ENCODE measurements at regions not wholly inside any gene's neighbourhood (a gene's known extent, or its start where the extent isn't known, plus 50 kb on each side); places are given as distances from the start of the nearest gene placed in this dataset.
"Not testable (repeated sequence)": the region's sequence is repeated elsewhere in the genome, so short reads cannot be mapped to it uniquely, and the experiment has no call there.

DNA sequence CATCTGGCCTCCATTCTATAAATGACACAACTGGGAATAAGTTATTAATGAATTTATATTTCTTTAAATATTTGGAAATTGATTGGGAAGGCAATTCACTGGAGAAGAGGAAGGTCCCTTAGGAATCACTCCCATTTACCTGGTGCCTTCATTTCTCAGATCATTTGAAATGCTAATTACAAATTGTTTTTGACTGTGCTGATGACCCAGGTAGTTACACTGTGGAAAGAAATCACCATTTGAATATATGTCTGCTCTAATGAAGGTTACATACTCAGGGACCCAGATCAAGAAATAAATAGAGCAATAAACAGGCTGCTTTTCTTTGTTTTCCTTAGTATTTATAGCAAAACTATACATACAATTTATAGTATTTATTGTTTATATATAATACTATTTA, 1759.1 kb downstream of the ARAP2 start:
- no peak for DNase-seq

DNA sequence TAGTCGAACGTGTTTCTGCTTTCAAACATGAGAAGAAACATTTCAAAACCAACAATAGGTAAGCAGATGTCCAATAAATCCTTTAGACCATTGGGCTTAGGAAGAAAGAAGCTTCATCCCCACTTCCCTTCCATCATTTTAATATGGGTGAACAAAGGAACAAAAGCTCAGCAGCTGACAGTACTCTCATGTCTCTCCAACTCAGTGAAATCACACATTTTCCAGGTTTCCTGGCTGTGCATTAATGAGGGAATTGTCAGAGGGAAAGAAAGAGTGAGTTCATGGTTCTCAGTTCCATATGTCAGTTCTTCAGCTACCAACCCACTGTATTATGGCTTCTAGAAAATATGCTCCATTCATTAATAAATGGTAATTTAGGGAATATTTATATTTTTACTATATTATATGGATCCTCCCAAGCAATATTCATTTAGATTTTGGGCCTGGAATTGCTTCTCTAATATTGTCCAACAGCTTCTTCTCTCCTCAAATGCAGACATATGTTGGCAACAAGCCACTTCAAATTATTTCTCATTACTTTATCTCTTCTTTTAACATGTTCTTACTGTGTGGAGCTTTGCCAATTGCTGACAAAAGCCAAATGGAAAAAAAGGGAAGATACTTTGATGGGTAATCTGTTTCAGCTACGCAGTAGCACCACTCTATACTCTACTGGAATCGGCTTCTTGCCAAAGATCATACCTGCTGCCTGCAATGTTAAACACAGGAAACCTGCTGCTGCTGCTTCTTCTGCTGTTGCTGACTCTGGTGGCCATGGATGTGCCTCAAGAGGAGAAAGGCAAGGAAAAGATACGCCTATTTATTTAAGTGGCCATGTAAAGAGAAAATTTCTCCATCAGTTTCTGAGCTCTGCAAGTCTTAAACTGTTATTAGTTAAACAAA, 1757.6 kb downstream of the ARAP2 start:
- DNase-seq: no peak

DNA sequence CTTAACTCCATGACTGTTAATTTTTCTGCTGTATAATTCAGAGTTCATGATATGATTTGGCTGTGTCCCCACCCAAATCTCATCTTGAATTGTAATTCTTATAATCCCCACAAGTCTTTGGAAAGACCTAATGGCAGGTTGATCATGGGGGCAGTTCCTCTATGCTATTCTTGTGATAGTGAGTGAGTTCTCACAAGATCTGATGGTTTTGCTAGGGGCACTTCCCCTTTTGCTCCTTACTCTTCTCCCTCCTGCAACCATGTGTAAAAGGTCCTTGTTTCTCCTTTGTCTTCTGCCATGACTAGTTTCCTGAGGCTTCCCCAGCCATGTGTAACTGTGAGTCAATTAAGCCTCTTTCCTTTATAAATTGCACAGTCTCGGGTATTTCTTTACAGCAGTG, 1751.9 kb downstream of the ARAP2 start:
- no peak for DNase-seq

DNA sequence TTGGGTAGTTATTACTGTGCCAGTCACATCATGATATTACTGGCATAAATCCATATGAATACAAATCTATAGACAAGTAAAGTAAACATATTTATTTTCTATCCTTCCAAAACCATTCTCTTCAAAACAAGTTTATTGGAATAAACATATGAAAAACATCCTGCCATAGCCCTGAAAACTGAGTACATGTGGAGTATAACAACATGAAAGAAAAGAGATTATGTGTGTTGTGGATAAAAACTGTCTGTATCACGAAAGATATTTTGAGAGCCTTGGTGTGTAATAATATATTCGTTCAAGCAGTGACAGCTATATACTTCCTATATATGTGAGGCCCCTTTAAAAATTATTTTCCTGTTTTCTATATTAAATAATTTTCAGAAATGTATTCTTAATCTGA, 1742.2 kb downstream of the ARAP2 start:
- no peak for DNase-seq

DNA sequence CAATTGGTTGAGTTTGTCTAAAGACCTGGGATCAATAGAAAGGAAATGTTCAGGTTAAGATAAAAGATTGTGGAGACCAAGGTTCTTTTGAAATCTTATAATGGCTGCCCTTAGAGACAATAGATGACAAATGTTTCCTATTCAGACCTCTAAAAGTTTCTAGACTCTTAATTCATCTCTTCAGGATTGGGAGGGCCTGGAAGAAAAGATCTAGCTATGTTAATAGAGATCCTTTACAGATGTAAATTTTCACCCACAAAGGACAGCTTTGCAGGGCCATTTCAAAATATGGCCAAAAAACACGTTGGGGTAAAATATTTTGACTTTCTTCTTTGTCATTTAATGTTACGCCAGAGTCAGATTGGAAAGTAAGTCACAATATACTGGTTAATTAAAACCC, 1739.6 kb downstream of the ARAP2 start:
- not testable (repeated sequence) for DNase-seq

DNA sequence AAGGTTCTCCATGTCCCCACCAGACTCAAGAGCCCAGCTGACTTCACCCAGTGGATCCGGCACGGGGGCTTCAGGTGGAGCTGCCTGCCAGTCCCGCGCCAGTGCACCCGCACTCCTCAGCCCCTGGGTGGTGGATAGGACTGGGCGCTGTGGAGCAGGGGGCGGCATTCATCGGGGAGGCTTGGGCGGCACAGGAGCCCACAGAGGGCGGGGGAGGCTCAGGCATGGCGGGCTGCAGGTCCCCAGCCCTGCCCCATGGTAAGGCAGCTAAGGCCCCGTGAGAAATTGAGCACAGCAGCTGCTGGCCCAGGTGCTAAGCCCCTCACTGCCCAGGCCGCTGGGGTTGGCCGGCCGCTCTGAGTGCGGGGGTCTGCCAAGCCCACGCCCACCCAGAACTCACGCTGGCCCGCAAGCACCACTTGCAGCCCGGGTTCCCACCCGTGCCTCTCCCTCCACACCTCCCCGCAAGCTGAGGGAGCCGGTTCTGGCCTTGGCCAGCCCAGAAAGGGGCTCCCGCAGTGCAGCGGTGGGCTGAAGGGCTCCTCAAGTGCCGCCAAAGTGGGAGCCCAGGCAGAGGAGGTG, 1737.7 kb downstream of the ARAP2 start:
- not testable (repeated sequence) for DNase-seq

DNA sequence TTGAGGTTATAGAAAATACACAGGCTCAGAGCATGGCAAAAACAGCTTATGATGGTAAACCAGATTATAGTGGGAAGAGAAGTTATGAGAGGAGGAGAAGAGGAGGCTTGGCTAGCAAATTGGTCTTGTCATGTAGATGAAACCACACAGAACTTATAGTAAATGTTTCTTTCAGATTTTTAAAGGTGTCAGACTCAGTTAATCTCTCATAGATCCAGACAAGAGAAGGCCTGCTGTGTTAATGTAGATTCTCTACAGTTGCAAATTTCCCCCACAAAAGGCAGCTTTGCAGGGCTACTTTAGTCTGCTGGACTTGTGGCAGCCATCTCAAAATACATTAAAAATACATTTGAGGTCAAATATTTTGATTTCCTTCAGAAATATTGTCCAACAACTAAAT, 1731.7 kb downstream of the ARAP2 start:
- DNase-seq: no peak

DNA sequence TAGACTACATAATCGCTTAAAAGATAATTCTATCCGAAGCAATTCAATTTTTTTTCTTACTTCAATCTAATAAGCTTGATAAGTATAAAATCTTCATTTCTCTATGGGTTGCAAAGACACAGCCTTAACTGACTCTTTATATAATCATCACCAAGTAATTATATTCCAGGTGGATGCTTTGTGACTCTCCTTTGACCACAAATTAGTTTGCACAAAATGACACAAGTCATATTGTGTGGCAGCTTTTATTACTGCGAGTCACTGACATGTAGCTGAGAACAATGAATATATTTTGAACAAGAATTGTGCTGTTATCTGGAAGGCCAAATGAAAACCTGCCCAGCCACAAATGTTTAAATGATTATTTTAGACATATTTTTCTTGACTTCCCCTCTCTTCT, 1727.8 kb downstream of the ARAP2 start:
- DNase-seq: no peak

DNA sequence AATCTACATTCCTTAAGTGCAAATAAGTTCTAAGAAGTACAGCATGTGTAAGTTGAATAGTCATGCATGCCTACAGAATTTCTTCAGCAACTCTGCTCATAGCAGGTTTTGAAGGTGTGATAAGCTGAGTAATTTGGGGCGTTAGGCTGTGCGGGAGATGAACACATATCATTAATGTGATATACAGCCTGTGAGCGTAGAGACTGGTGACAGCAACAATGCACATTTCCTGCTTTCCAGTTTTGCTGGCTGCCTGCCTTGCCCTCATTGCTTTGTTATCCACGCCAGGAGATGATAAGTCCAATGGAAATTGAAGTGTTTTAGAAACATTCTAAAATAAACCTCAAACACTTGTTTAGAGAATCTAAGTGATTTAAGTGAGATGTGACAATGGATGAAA, 1709.4 kb downstream of the ARAP2 start:
- no peak for DNase-seq

DNA sequence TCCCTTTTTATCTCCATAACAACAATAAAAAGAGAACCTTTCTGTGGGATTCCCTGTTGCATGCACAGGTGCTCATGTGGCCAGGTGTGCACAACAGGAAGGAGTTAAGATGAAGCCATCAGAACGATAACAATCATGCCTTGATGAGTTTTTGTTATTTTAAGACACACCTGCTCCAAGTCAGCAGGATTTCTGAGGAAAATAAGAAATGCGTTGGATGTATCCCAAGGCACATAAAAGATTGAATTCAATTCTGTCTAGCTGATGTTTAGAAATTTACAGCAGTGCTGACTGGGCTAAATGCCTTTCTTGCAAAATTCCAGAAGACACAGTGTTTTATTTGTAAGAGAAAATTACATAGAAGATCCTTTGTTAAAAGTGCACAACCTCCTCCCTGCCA, 1678.2 kb downstream of the ARAP2 start:
- DNase-seq: no peak

DNA sequence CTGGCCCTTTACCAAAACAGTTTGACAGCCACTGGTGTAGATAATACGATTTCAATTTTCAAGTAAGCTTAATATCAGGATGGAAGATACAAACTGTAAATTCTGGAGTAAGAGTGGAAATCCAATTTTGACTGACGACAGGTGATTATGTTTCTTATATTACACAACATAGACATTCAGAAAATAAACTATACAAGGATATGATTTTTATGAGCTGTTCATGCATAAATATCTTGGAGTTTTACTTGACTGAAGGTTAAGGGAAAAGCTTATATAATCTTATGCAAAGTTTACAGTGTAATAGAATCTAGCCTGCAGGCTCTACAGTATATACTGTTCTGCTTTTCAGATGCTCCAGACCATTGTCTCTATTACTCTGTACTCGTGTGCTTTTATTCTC, 1672.3 kb downstream of the ARAP2 start:
- DNase-seq: no peak

DNA sequence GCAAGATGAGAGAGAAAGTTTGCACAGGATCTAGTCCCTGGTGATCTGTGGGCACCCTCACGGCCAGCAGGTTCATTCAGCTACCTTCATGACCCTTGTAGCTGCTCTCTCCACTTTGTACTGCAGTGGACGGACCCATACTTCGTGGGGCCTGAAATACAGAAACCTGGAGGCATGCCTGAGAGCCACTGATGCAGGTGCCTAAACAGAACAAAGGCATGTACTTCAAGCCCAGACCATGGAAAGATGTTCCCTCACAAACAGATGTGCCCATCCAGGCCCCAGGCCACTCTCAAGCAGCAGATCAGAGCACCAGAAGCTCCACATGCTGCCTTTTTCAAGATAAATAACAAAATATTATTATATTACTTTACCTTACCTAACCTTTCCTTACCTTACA, 1629.0 kb downstream of the ARAP2 start:
- DNase-seq: no peak

DNA sequence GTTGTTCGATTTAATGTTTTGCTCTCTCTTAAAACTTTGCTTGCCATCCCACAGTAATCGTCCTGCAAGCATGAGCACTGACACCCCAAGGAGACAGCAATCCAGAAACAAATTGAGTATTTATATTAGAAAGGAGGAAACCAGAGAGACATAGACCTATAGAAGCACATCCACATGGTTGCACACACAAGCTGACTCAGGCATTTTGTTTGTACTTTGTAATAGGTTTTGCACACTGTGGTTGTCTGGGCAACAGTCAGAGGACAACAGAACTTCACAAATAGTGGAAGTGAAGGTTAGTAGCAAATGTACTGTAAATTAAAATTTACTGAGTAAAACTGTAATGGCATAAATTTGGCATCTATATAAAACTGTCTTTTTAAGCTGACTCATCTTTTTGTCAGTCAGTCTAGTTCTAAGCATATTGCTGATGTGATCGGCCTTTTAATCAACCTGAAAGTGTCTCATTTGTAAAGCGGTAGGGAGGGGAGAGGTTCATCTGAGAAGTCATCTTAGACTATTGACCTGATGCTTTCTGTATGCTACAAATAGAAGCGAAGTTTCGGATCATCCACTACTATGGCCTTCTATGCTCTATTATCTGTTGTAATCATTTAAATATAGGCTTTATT, 1624.7 kb downstream of the ARAP2 start:
- DNase-seq: no peak

DNA sequence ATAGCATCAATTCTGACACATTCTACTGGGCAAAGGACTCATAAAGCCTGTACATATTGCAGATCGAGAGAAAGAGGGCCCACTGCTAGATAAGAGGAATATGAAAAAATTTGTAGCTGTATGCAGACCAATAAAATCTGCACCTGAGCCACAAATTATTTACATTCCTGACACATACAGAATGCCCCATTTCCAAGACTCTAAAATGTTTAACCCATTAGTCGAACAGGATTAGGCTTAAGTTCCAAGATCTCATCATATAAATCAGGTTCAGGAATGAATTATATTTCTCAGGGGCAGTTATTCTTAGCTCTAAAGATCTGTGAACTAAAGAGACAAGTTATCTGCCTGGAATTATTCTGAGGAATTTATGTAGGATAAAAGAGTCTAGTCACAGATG, 1615.8 kb downstream of the ARAP2 start:
- no peak for DNase-seq

DNA sequence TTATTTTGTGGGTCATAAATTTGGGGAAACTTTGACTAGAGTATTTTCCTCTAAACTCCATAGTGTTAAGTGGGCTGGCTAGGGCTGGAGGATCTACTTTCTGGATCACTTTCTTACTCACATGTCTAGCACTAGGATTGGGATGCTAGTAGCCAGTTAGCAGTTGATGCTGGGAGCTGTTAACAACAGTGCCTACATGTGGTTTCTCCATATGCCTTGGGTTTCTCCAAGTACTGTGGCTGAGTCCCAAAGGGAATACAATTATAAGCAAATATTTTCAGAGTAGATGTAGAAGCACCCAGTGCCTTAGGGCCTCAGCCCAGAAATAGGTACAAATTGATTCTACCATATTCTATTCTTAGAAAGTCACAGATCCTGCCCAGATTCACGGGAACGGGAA, 1614.9 kb downstream of the ARAP2 start:
- no peak for DNase-seq

DNA sequence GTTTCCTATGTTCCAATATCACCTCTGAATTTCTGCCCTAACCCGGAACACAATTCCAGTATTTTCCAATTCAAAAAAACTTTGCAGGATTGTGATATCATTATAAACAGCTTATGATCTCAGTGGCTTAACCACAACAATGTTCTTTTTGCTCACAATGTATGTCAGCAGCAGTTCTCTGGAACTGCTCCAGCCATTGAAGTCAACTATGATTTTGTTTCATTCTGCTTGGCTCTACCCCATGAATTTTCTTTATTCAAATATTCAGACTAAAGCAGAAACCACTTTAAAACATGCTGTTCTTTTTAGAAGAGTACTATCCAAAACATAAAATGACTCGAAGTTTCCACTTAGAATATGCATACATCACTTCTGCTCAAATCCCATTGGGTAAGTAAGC, 1611.1 kb downstream of the ARAP2 start:
- no peak for DNase-seq

DNA sequence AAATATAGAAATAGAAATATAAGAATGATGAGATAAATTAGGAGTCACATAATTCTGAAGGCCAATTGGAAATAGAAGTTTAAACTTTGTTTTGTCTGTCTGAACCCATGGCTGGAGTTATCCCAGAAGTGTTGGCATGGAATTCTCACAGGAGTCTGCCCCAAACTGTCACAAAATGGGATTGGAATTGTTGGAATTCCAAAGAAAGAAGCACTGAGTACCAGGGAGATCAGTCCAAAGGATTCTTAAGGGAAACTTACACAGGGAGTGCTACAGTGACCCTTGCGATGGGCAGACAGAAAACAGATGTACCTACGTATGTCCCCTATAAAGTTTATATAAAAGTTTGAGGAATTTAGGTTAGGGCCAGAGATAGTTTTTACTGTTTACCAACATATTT, 1607.7 kb downstream of the ARAP2 start:
- no peak for DNase-seq

DNA sequence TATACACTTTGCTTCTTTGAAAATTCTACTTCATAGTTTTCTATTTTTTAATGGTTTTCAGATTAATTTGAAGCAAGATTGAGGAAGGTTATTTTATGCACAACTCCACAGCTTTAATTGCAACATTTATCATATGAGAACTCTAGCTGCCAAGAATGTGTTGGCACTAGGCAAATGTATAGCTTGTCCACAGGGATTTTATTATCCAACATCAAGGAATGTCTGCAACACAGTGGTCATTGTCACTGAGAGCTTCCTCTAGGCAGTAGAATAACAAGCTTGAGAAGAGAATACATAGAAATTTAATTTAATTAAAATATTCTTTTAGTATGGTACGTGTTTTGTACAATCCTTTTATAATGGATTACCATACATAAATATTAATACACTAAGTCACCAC, 1600.8 kb downstream of the ARAP2 start:
- DNase-seq: no peak

DNA sequence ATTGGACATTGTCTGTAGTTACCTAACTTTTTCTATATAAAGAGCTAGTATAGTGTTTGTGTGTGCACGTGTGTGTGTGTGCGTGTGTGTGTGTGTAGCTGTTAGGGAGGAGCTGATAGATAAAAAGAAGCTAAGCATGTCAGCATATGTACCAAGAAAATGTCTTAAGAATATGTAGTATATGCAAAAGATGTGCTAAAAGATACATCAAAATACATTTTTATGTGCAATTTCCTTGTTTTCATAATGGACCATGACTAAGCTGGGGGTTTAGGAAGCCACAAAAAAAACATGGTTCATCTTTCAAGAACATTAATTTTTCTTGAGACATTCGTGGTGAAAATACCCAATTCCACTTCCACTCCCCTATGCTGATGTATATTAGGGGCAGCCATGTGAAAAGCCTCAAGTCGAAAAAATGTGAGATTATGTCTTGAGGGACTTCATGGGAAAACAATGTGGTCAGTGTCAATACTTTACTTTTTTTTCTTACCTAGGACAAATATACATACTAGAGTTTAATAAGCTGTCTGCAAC, 1599.7 kb downstream of the ARAP2 start:
- no peak for DNase-seq

DNA sequence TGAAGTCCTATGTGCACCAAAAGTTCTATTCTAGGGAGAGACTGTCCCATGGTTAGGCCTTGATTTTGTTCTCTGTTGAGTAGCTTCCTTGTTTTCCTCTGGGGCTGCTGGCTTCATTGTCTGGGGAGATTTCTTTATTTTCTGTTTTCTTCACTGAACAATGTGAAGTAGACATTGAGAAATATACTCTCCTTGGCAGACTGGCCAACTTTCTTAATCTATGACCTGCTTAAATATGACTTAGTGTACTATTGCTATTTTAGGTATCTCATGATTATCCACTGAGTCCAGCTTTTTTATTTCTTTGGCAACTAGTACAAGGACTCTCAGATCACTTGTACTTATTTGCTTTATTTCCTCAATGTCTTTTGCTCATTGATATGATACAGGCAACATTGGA, 1594.6 kb downstream of the ARAP2 start:
- DNase-seq: no peak

DNA sequence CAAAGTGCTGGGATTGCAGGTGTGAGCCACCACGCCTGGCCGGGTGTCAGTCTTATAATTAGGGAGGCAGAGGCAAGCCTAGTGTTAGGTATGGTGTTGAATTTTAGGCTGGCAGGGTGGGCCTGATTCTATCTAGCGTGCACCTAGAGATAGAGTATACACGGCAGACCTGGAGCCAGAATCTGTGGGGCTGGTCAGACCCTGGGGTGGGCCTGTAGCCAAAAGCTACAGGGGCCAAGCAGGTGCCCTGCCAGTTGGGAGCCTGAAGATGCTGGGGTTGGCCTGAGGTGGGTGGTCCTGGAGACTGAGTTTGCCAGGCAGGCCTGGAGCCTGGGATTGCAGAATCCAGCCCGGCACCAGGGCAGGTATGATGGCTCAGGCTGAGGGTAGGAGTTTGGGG, 1580.3 kb downstream of the ARAP2 start:
- DNase-seq: no peak

DNA sequence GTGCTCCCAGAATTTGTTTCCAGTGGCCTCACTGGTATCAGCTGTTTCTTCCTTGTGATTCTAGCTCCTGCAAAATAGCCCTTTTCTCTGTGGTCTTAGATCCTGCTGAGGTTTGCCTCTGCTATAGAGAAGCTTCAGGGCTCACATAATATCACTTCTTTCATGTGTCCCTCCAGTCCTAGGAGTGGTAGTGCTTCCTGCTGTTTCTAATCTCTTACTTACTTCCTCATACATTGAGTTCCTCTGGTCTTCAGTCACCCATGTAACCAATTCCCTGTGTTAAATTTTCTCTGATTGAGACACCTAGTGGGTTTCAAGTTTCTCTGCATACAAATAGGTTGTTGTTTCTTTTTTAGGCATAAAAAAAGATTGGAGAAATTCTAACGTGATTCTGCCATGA, 1567.9 kb downstream of the ARAP2 start:
- DNase-seq: no peak

DNA sequence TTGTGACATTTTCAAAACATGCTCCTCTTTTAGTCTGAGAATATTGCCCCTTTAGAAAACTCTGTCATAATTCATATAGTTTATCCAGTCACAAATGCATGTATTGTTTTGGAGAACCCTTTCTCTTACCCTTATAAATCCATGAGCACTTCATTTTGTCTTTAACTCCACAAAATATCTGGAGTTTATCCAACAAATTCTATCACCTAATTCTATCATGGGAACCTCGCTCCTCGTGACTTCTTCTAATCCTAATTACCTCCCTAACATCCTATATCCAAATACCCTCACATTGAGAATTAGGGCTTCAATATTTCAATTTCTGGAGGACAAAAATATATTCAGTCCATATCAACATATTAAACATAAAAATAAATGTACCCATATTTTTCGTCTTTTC, 1565.9 kb downstream of the ARAP2 start:
- DNase-seq: no peak

DNA sequence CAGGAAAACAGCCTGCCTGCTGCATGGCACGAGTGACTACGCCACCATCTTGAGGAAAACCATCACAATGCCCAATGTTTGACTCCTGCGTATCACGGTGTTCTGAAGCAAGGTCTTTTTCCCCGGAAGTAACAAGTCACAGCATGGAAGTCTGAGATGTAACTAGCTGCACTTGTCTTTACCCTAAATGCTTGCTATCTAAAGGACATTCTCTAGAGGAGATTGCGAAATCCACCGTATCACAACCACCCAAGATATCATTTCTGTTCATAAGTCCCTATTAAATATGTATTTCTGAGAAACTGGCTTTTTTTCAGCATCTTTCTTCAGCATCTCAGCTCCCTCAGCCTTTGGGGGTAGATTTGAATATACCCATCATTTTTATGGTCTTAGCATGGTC, 1565.1 kb downstream of the ARAP2 start:
- no peak for DNase-seq
